ENCODE measurements at regions not wholly inside any gene's neighbourhood (a gene's known extent, or its start where the extent isn't known, plus 50 kb on each side); places are given as distances from the start of the nearest gene placed in this dataset.
"Not testable (repeated sequence)": the region's sequence is repeated elsewhere in the genome, so short reads cannot be mapped to it uniquely, and the experiment has no call there.

GRCh38 chr15:26020871-26021270, 157.7 kb upstream of the ATP10A start:
- DNase-seq, result no peak

GRCh38 chr15:26017665-26018064, 154.5 kb upstream of the ATP10A start:
- DNase-seq, result no peak

- no peak for DNase-seq
These were observed 152.5 kb upstream of the ATP10A start for GRCh38 chr15:26015516-26016075.

GRCh38 chr15:26013981-26014380, 150.9 kb upstream of the ATP10A start:
- DNase-seq, result no peak

GRCh38 chr15:26011916-26012315, 148.8 kb upstream of the ATP10A start:
- no peak for DNase-seq

- DNase-seq, result no peak
These were observed 144.0 kb upstream of the ATP10A start for GRCh38 chr15:26007151-26007550.

GRCh38 chr15:26001201-26001600, 138.1 kb upstream of the ATP10A start:
- no peak for DNase-seq

- DNase-seq, result no peak
These were observed 130.4 kb upstream of the ATP10A start for GRCh38 chr15:25993506-25993905.

- DNase-seq, result no peak
These were observed 127.1 kb upstream of the ATP10A start for GRCh38 chr15:25990220-25990619.

GRCh38 chr15:25989327-25989726, 126.2 kb upstream of the ATP10A start:
- no peak for DNase-seq

GRCh38 chr15:25988716-25989115, 125.6 kb upstream of the ATP10A start:
- DNase-seq, result not testable (repeated sequence)

- no peak for DNase-seq
These were observed 124.5 kb upstream of the ATP10A start for GRCh38 chr15:25987638-25988037.

- no peak for DNase-seq
These were observed 122.0 kb upstream of the ATP10A start for GRCh38 chr15:25985165-25985564.

- DNase-seq, result no peak
These were observed 119.6 kb upstream of the ATP10A start for GRCh38 chr15:25982736-25983135.

GRCh38 chr15:25981114-25981513, 118.0 kb upstream of the ATP10A start:
- no peak for DNase-seq

GRCh38 chr15:25972141-25972675, 109.1 kb upstream of the ATP10A start:
- DNase-seq, result no peak

GRCh38 chr15:25971053-25971452, 107.9 kb upstream of the ATP10A start:
- no peak for DNase-seq

GRCh38 chr15:25969886-25970285, 106.8 kb upstream of the ATP10A start:
- DNase-seq, result no peak

GRCh38 chr15:25967116-25967515, 104.0 kb upstream of the ATP10A start:
- DNase-seq, result no peak

- DNase-seq, result no peak
These were observed 102.2 kb upstream of the ATP10A start for GRCh38 chr15:25965326-25965725.

- no peak for DNase-seq
These were observed 97.1 kb upstream of the ATP10A start for GRCh38 chr15:25960273-25960672.

GRCh38 chr15:25959100-25959499, 96.0 kb upstream of the ATP10A start:
- DNase-seq, result no peak

- DNase-seq, result no peak
These were observed 92.5 kb upstream of the ATP10A start for GRCh38 chr15:25955628-25956027.

- DNase-seq, result no peak
These were observed 91.3 kb upstream of the ATP10A start for GRCh38 chr15:25954398-25954797.

GRCh38 chr15:25950014-25950413, 86.9 kb upstream of the ATP10A start:
- no peak for DNase-seq

Measured in CD4-positive, alpha-beta T cell treated with Interferon gamma for 1 hour (primary cell).